Ovary (tissue), 7 donors: ENCODE measurements at regions not wholly inside any gene's neighbourhood (a gene's known extent, or its start where the extent isn't known, plus 50 kb on each side); places are given as distances from the start of the nearest gene placed in this dataset.

Experiments
- DNase-seq, 5 donors: peaks; one replicate each; pipeline ENCODE4 v3.0.0-alpha.2; 2019 to 2020
- H3K27ac ChIP-seq, 2 donors: fragments of 200-600 bp; one replicate each; pipeline versions ENCODE4 v1.5.1 to v1.8.0; 2019 to 2022
- H3K27me3 ChIP-seq: fragments of 200-600 bp; one replicate; pipeline ENCODE4 v1.8.0; 2022
- H3K36me3 ChIP-seq: fragments of 200-600 bp; sonication (generic); one replicate; pipeline ENCODE4 v1.5.1; 2019
- H3K4me1 ChIP-seq: one replicate; pipeline ENCODE4 v1.8.1; 2013; ENCODE audit warnings: mild to moderate bottlenecking, moderate library complexity; ENCODE audit not compliant: insufficient read depth
- H3K4me3 ChIP-seq: fragments of 200-600 bp; sonication (generic); one replicate; pipeline ENCODE4 v1.5.1; 2017
- H3K9me3 ChIP-seq, 2 donors: fragments of 200-600 bp in 1 of 2; sonication (generic) in 1 of 2; one replicate each; pipeline versions ENCODE4 v1.5.1 to v1.8.1; 2013 to 2019; ENCODE audit warnings: mild to moderate bottlenecking in 1 of 2, moderate library complexity in 1 of 2
- EP300 ChIP-seq: sonication (generic); formaldehyde crosslinking; IDR thresholded peaks from one replicate; pipeline ENCODE4 v1.6.1; 2017; ENCODE audit warnings: antibody characterized with exemption
- POLR2A ChIP-seq: fragments of 450-650 bp; IDR thresholded peaks from one replicate; pipeline ENCODE4 v1.6.1; 2017; ENCODE audit warnings: antibody characterized with exemption, mild to moderate bottlenecking, moderate library complexity
- WGBS, 3 donors: extraction: QIAGEN DNeasy Blood & Tissue Kit in 1 of 3; methylation state at CpG; one replicate each; pipeline versions ENCODE4 v1.1.5 to v1.1.7; 2013 to 2017; 5-methylcytosine and 5-hydroxymethylcytosine counted together
- intact Hi-C, 4 donors: fragments of 100-400 bp; cut with DNase I; formaldehyde crosslinking; loops; one replicate each; pipeline versions ENCODE4 v1.11.0 to v1.15.1; 2022 to 2023
- TF ChIP-seq, protein P1 (sequence below), 3 donors: fragments of 450-650 bp in 2 of 3; fragments of 200-600 bp in 1 of 3; IDR thresholded peaks; one replicate each; pipeline versions ENCODE4 v1.5.1 to v1.8.0; 2016 to 2022; ENCODE audit warnings: antibody characterized with exemption in 3 of 3, mild to moderate bottlenecking in 1 of 3
- donor health status: DM: no; HTN: no; CAD: no; lungs with moderate emphysema.
- donor health status: DM: no; HTN: no; CAD: no.
- donor health status: Bipolar disorder and iron deficiency.
- donor health status: DM: no; HTN: no; CAD: no.
- donor health status: DM: yes; HTN: yes; CAD: no.

DNA sequence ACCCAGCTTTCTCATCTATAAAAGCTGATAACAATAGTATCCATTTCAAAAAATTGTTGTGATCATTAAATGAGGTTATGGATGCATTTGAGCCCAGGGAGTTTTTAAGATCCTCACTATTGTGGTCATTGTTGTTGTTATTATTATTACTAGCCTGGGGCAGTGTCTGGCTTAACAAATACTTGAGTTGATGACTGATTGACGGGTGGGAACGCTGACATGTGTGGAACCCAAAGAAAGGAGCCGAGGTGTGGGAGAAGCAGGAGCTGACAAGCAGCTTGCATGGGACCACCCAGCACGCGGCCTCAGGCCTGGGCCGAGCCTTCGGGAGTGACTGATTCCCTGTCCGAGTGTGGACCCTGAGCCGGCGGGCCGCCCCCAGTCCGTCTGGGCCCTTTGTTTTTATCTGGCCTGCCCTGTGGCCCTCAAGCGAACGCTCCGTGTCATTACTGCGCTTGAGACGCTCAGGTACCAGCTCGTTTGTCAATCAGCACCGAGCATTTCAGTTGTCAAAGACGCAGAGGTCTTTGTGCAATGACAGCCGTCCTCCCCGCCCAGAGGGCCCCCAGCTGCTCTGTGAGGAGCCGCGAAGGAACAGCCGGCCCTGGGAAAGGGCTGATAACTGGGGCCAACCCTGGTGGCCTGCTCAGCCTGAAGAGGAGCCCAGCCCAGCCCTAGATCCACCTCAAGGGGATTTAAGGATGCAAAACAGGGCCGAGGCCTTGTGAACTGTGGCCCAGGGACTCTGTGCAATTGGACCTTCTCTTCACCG lies 132.9 kb upstream of the FOXF1 start:
- DNase-seq = no peak
- no peaks in the 10 kb centered on the region for H3K4me1 ChIP-seq
- intact Hi-C loops = no loop called here
- no peaks in the 10 kb centered on the region for H3K36me3 ChIP-seq
- 63 to 68% (median 66%) methylated on average over 27 of the region's 27 CpGs for WGBS, 3 donors
- no peaks in the 10 kb centered on the region for H3K27me3 ChIP-seq
- no peak overlapping the region for H3K4me3 ChIP-seq
- no peak overlapping the region for H3K27ac ChIP-seq
- TF ChIP-seq, protein P1, sequence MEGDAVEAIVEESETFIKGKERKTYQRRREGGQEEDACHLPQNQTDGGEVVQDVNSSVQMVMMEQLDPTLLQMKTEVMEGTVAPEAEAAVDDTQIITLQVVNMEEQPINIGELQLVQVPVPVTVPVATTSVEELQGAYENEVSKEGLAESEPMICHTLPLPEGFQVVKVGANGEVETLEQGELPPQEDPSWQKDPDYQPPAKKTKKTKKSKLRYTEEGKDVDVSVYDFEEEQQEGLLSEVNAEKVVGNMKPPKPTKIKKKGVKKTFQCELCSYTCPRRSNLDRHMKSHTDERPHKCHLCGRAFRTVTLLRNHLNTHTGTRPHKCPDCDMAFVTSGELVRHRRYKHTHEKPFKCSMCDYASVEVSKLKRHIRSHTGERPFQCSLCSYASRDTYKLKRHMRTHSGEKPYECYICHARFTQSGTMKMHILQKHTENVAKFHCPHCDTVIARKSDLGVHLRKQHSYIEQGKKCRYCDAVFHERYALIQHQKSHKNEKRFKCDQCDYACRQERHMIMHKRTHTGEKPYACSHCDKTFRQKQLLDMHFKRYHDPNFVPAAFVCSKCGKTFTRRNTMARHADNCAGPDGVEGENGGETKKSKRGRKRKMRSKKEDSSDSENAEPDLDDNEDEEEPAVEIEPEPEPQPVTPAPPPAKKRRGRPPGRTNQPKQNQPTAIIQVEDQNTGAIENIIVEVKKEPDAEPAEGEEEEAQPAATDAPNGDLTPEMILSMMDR (IDR thresholded peaks at IDR 0.05) = no peak
- TF ChIP-seq POLR2A = no peak
- no peak for TF ChIP-seq EP300
- H3K9me3 ChIP-seq = peaks cover 0 to 1% of the 10 kb centered on the region in 2 donors

DNA sequence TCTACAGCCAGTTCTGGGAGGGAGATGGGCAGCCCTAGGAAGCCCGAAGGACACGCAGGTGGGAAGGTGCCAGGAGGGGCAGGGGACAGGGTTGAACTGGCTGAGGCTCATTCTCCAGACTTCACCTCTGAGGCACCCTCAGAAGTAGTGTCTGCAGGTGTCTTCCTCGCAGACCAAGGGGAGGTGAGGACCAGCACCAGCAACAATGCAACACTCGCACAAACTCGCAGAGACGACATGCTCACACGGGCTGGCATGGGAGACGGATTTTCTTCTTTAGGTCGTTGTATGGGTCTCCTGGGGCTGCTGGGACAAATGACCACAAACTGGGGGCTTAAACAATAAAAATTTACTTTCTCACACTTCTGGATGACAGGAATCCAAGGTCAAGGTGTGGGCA lies 132.2 kb upstream of the FOXF1 start:
- Histone ChIP-seq H3K27ac (no peak overlapping the region), H3K4me3 (no peak overlapping the region), H3K36me3 (no peaks in the 10 kb centered on the region), H3K27me3 (no peaks in the 10 kb centered on the region), H3K4me1 (no peaks in the 10 kb centered on the region), H3K9me3 (peaks cover 0 to 8% of the 10 kb centered on the region in 2 donors)
- no peak for DNase-seq
- no peak for TF ChIP-seq EP300
- no peak for TF ChIP-seq POLR2A
- TF ChIP-seq, protein P1 (IDR thresholded peaks at IDR 0.05) = no peak
- intact Hi-C loops = no loop called here
- 88 to 93% (median 91%) methylated on average over 9 of the region's 9 CpGs for WGBS, 3 donors

DNA sequence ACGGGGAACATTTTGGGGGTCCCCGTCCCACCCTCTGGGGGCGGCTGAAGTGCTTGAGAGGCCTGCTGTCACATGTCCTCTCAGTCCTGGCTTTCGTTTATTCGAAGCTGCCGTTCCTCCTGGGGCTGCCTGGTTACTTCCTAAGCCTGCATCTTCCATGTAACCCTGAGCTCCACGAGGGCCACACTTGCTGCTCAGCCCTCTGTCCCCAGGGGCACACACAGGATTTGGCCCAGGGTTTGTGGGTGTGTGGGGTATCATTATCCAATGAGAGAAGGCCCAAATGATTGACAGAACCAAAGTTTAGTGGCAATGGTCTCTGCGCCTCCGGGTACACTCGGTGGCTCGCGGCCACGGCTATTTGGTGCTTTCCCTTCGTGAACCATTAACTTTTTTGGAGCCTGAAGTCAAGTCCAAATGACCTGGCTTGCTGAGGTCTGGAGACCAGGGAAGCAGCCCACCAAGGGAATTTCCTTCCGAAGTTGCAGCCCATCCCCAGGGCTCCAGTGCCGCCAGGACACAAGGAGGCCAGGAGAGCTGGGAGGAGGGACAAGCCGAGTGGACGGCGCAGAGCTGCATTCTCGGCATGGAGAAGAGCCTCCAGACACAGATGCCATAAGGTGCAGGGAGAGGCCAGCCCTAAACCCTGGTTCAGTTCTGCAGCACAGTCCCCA lies 131.4 kb upstream of the FOXF1 start:
- Histone ChIP-seq H3K27ac (no peak overlapping the region), H3K4me1 (no peaks in the 10 kb centered on the region), H3K4me3 (no peak overlapping the region), H3K36me3 (no peaks in the 10 kb centered on the region), H3K9me3 (peaks cover 0 to 9% of the 10 kb centered on the region in 2 donors), H3K27me3 (no peaks in the 10 kb centered on the region)
- intact Hi-C loops = no loop called here
- DNase-seq = no peak
- TF ChIP-seq EP300 (no peak), POLR2A (no peak)
- TF ChIP-seq, protein P1 (IDR thresholded peaks at IDR 0.05) = no peak
- WGBS, 3 donors = 90 to 96% (median 91%) methylated on average over 20 of the region's 20 CpGs

DNA sequence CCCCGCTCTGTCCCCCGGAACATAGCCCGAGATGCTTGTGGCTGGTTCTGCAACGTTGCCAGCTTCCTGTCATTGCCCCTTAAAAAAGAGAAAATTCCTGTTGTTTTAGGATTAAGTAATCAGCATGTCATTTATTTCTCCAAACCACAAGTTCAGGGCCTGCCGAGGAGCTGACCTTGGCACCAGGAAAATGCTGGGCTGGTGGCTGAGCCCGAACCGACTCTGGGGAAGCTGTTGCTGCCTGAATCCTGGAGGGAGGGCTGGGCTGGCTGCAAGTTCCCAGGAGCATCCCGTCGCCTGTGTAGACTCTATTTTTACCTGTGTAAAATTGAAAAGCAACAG lies 130.9 kb upstream of the FOXF1 start:
- H3K4me1 ChIP-seq = no peaks in the 10 kb centered on the region
- H3K9me3 ChIP-seq = peaks cover 0 to 9% of the 10 kb centered on the region in 2 donors
- no peak overlapping the region for H3K4me3 ChIP-seq
- intact Hi-C loops = no loop called here
- DNase-seq = no peak
- WGBS, 3 donors = 48 to 63% (median 52%) methylated on average over 9 of the region's 9 CpGs
- H3K27me3 ChIP-seq = no peaks in the 10 kb centered on the region
- TF ChIP-seq, protein P1 (IDR thresholded peaks at IDR 0.05) = no peak
- TF ChIP-seq POLR2A (no peak), EP300 (no peak)
- no peak overlapping the region for H3K27ac ChIP-seq
- no peaks in the 10 kb centered on the region for H3K36me3 ChIP-seq
